HG03469 (cell line): ENCODE measurements at regions not wholly inside any gene's neighbourhood (a gene's known extent, or its start where the extent isn't known, plus 50 kb on each side); places are given as distances from the start of the nearest gene placed in this dataset.

Experiments
- ATAC-seq: cut with Tn5 transposase; IDR thresholded peaks from one replicate; pipeline ENCODE4 v1.9.1; 2021; ENCODE audit warnings: mild to moderate bottlenecking, moderate library complexity, moderate number of reproducible peaks; ENCODE audit not compliant: unreplicated experiment

DNA sequence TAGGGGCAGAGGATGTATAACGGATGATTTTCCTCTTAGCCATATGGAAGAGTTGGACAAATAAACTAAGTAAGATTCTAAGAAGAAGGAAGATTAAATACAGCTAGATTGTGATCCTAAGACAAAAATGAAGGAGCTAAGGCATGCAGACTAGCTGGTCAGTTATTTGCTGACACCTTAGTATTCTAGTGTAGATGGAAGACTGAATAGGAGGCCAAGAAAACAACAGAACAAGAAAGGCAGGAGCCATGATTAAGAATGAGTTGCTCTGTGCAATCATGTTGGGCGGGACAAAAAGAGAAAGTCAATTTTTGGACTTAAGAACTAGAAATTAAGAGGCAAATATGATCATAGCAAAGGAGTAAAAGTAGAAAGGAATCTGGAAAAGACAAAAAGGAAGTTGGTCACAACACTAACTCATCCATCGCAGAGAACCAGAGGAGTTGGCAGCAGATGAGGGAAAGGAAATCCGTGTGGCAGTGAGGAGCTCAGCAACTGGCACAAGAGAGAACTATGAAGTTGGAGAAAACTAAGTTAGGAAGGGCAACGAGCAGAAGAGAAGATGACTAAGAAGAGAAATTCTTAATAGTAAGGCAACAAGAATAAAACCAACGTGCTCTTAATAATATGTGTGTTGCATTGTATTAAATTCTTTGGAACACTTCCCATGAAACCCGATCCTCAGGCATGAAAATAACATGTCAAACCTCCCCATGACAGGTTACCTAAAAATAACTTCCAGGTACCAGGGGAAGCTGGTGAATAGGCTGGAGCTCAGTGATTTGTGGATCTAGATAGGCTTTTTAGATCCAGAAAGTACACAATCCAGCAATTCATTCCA is 234.4 kb downstream of the LTN1 start:
- ATAC-seq, result no peak

GRCh38 chr21:28754862-28755261 is 237.8 kb downstream of the LTN1 start:
- ATAC-seq, result no peak

- no peak for ATAC-seq
Measured at GRCh38 chr21:28754127-28754611, 238.5 kb downstream of the LTN1 start.

DNA sequence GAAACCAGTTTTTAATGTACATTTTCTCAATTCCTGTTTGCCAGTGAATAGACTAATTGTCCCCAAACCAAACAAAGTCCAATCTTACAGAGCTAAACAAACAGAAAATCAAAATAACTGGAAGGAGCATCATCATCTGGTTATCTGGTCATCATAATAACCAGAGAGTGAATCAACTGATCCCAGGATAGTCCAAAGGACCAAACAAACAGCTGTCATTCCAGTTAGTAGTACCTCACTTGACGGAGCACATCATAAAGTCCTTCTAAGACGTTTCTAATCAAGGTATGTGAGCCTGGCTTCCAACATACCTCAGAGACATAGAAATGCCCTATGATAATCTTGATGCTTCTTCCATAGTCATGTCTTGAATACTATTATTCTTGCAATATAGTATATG is 240.5 kb downstream of the LTN1 start:
- ATAC-seq, result no peak

GRCh38 chr21:28751176-28751575 is 241.5 kb downstream of the LTN1 start:
- ATAC-seq, result no peak

- ATAC-seq, result no peak
Measured at GRCh38 chr21:28750565-28750964, 242.1 kb downstream of the LTN1 start.

DNA sequence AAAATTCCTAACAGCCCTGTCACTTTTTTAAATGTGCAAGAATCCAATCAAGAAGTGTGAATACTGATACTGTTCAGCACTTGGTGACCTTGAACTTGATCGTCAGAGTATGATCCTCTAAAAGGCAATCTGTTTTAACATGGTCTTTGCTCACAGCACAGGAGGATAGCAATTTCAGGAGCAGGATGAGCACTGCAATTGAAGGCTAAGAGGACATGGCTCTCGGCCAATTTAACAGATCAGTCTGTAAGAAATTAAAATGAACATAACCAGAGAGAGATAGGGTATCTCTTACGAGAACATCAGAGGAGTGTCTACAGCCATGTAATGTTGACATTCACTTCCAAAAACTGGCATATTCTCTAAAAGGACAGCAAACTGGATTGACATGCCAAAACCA is 243.1 kb downstream of the LTN1 start:
- no peak for ATAC-seq

GRCh38 chr21:28747464-28747863 is 245.2 kb downstream of the LTN1 start:
- no peak for ATAC-seq

GRCh38 chr21:28746166-28746565 is 246.5 kb downstream of the LTN1 start:
- no peak for ATAC-seq

DNA sequence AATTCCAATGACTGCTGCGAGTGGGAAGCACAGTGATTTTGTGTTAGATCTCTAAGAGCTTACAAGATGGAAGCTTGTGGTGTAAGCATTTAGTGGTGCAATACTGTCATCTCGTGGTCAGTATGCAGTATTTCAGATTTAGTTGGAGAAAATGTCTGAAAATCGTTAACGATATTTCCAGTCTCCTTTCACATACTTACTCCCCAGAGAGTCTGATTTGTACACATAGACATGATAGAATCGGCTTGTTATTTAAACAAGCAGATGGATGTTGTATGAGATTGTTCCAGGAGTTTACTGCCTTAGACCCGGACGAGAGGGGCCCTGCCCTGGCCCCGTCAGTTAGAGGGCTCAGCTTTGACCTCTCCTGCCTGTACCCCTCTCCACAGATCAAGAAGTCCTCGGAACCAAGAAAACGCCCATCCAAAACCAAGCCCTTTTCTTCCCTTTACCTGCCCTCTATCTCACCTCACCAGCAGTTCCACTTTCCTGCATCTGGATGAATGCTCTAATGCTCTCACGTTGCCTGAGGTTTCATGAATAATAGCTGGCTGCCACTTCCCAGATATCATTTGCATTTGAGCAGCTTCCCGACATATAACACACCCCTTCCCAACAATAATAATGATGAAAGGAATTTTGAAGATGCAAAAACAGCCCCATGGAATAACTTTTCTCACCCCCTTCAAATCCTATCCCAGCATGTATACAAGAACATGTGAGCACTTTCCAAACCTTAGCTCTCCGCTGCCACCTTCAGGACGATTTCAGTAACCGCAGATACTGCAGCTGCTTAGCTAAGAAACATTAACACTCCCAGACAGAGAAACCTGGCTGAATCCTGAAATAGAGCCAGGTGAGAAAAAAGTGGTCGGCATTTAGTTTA is 247.3 kb downstream of the LTN1 start:
- ATAC-seq, result peak; percentile 81

GRCh38 chr21:28743723-28744122 is 249.0 kb downstream of the LTN1 start:
- no peak for ATAC-seq

DNA sequence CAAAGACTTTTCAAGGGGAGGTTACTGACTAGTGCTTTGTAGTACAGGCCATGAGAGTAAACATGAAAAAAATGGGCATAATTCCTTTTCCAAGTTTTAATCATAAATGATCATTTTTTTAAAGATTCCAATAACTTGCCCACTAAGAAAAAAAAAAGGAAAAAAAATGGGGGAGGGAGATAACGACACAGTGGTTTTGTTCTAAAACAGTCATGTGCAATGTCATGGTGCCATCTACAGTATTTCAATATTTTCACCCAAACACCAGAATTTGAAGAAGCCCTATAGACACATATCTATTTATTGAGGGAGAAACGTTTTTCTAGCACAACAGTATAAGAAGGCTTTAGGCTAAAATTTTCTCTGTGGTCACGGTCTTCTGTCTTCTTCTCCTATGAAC is 250.2 kb downstream of the LTN1 start:
- no peak for ATAC-seq

DNA sequence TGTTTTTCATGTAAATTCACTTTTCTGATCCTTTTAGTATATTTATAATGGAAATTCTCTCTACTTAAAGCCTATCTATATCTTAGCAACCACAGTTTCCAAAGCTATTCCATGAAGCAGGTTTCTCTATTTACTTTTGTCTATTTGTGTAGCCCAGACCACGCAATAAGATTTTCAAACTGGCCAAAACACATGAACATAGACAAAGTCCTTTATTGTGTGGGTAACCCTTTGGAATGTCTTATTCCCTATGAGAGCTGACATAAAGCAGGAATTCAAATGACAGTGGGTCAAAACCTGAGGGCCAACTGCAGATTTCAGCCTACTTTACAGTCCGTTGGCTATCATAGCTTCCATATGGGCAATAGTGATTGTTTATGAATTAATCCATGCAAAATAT is 252.6 kb downstream of the LTN1 start:
- no peak for ATAC-seq

- ATAC-seq, result peak; percentile 53
Measured at GRCh38 chr21:28738882-28739281, 253.8 kb downstream of the LTN1 start.

GRCh38 chr21:28738420-28738704 is 254.3 kb downstream of the LTN1 start:
- ATAC-seq, result no peak

DNA sequence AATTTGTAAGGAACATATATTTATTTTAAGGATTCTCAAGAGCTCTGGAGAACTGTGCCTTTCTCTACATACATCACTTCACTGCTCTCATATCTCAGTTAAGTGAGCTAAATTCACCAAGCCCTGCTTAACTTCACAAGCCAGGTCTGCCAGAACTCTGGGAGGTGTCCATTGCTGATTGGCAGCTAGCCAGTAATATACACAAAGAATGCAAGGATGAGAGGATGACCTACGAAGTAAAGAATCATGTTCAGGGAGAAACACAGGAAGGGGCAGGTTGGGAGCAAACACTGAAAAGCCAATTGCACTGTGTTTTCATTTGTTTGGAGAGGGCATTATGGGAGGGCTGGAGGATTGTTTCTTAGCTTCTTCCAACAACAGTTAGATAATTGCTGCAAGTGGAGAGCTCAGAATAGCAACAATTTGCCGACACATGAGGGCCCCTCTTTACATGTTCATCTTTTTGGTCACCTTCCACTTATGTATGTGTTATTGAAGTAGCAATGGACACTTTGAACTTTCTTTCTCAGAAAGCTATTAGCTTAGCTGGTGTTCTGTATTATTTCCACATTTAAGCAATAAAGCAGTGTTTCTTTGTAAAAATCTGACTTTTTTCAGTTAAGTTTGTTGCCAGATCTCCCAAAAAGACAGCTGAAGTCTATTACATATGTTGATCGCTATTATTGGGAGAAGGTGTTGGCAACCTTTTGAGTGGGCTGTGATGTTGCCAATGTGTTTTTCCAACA is 254.8 kb downstream of the LTN1 start:
- ATAC-seq, result no peak

DNA sequence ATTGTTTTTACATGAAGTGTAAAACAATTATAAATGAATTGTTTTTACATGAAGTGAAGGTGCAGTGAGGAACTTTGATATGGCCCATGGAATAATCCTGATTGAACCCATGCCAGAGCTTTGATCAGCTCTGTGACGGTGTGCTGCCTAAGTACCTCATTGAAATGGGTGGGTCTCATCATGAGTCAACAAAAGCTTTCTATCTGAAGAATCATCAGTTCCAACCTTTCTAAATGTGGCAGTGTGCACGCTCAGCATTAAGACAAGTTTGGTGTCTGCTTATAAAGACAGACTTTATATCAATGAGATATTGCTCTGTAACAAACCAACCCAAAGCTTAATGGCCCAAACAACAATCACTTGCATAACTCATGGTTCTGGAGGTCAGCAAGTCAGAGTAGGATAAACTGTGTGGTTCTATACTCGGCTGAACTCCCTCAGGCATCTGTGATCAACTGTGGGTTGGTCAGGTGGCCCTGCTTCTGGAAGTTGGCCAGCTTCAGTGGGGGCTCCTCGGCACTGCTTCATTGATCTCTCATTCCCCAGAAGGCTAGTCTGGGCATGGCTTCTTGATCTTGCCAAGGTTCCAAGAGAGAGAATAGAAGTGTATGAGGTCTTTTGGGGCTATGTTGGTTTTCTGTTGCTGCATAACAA is 258.0 kb downstream of the LTN1 start:
- no peak for ATAC-seq

GRCh38 chr21:28731700-28732321 is 260.9 kb downstream of the LTN1 start:
- no peak for ATAC-seq

GRCh38 chr21:28729887-28730286 is 262.8 kb downstream of the LTN1 start:
- no peak for ATAC-seq

DNA sequence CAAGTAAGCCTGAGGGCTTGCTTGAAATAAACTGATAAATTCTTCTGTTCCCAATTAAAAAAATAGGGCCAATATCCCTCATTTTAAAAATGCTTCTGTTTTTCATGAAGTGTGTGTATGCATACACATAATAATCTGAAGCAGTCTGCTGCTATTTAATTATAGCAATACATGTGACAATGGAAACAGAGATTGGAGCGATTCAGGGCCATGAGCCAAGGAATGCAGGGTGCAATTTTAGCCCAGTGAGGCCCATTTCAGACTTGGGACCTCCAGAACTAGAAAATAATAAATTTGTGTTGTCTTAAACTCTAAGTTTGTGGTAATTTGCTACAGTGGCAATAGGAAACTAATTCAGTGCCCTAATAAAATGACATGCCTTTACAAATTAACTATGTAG is 264.9 kb downstream of the LTN1 start:
- no peak for ATAC-seq
